Limb (tissue), 2 donors: ENCODE measurements at regions not wholly inside any gene's neighbourhood (a gene's known extent, or its start where the extent isn't known, plus 50 kb on each side); places are given as distances from the start of the nearest gene placed in this dataset.
"Not testable (repeated sequence)": the region's sequence is repeated elsewhere in the genome, so short reads cannot be mapped to it uniquely, and the experiment has no call there.

Experiments
- DNase-seq, 2 donors: peaks; one replicate each; pipeline ENCODE4 v3.0.0-alpha.2; 2016; ENCODE audit errors: extremely low spot score in 2 of 2

GRCh38 chr5:82439750-82440445 is 161.7 kb upstream of the RPS23 start:
- peak in 1 of 2 donors; percentile 52 for DNase-seq

- not testable (repeated sequence) for DNase-seq
Measured at GRCh38 chr5:82437565-82437964, 159.4 kb upstream of the RPS23 start.

GRCh38 chr5:82436291-82436690 is 158.1 kb upstream of the RPS23 start:
- DNase-seq = no peak

- not testable (repeated sequence) for DNase-seq
Measured at GRCh38 chr5:82434696-82435660, 156.8 kb upstream of the RPS23 start.

- DNase-seq = no peak
Measured at GRCh38 chr5:82426464-82427154, 148.5 kb upstream of the RPS23 start.

GRCh38 chr5:82425591-82425990 is 147.4 kb upstream of the RPS23 start:
- DNase-seq = no peak

GRCh38 chr5:82424211-82424610 is 146.1 kb upstream of the RPS23 start:
- DNase-seq = peak in 1 of 2 donors; percentile 49

GRCh38 chr5:82422751-82423181 is 144.6 kb upstream of the RPS23 start:
- no peak for DNase-seq

- no peak for DNase-seq
Measured at GRCh38 chr5:82422001-82422740, 144.0 kb upstream of the RPS23 start.

GRCh38 chr5:82421119-82421518 is 143.0 kb upstream of the RPS23 start:
- no peak for DNase-seq

GRCh38 chr5:82420524-82420923 is 142.4 kb upstream of the RPS23 start:
- DNase-seq = not testable (repeated sequence)

- DNase-seq = no peak
Measured at GRCh38 chr5:82419559-82420332, 141.6 kb upstream of the RPS23 start.

GRCh38 chr5:82418608-82418950 is 140.4 kb upstream of the RPS23 start:
- DNase-seq = no peak

GRCh38 chr5:82417776-82418607 is 139.8 kb upstream of the RPS23 start:
- no peak for DNase-seq

- no peak for DNase-seq
Measured at GRCh38 chr5:82416512-82416911, 138.4 kb upstream of the RPS23 start.

- DNase-seq = no peak
Measured at GRCh38 chr5:82414041-82414388, 135.9 kb upstream of the RPS23 start.

GRCh38 chr5:82413302-82414040 is 135.3 kb upstream of the RPS23 start:
- DNase-seq = no peak

GRCh38 chr5:82408033-82408432 is 129.9 kb upstream of the RPS23 start:
- DNase-seq = no peak

GRCh38 chr5:82406205-82406773 is 128.1 kb upstream of the RPS23 start:
- no peak for DNase-seq
